Keratinocyte (primary cell): ENCODE measurements at regions not wholly inside any gene's neighbourhood (a gene's known extent, or its start where the extent isn't known, plus 50 kb on each side); places are given as distances from the start of the nearest gene placed in this dataset.

Experiments used
- DNase-seq: peaks from one replicate; pipeline ENCODE4 v3.0.0-alpha.2; 2011; ENCODE audit warnings: low read depth, missing footprints, low spot score
- FAIRE-seq: peaks from 2 replicates; lab custom pipeline; 2011; peaks lifted over from hg19 to GRCh38; lab: Jason Lieb, UNC
- H2AFZ ChIP-seq: 2 replicates; pipeline ENCODE4 v1.6.0; 2012; ENCODE audit warnings: low read length, control low read depth, inconsistent platforms; ENCODE audit not compliant: control insufficient read depth
- H3K27ac ChIP-seq: 2 replicates; pipeline ENCODE4 v1.5.1; 2011; ENCODE audit warnings: low read length; ENCODE audit not compliant: control insufficient read depth, insufficient read depth
- H3K27me3 ChIP-seq: 3 replicates; pipeline ENCODE4 v1.6.0; 2011; ENCODE audit warnings: low read length; ENCODE audit not compliant: control insufficient read depth, insufficient read depth; ENCODE audit errors: extremely low read depth
- H3K36me3 ChIP-seq, 2 experiments: 2 replicates in 1 of 2; 3 replicates in 1 of 2; pipeline ENCODE4 v1.5.1; 2011; ENCODE audit warnings: low read length in 2 of 2, mild to moderate bottlenecking in 1 of 2; ENCODE audit not compliant: control insufficient read depth in 2 of 2, insufficient read depth in 2 of 2; ENCODE audit errors: extremely low read depth in 1 of 2
- H3K4me1 ChIP-seq: 3 replicates; pipeline ENCODE4 v1.5.1; 2011; ENCODE audit warnings: low read length; ENCODE audit not compliant: control insufficient read depth, insufficient read depth; ENCODE audit errors: extremely low read depth
- H3K4me2 ChIP-seq: 3 replicates; pipeline ENCODE4 v1.6.0; 2011; ENCODE audit warnings: low read depth, low read length; ENCODE audit not compliant: control insufficient read depth, insufficient read depth; ENCODE audit errors: extremely low read depth
- H3K4me3 ChIP-seq, 3 experiments: fragments of 200-600 bp in 1 of 3; sonication (generic) in 1 of 3; 2 replicates in 2 of 3; 3 replicates in 1 of 3; pipeline ENCODE4 v1.5.1; 2011 to 2016; ENCODE audit warnings: low read length in 3 of 3, mild to moderate bottlenecking in 3 of 3, control low read depth in 2 of 3, inconsistent platforms in 1 of 3, low read depth in 1 of 3, mixed read lengths in 1 of 3, mixed run types in 1 of 3, moderate library complexity in 1 of 3; ENCODE audit not compliant: control insufficient read depth in 2 of 3, insufficient read depth in 2 of 3; ENCODE audit errors: extremely low read depth in 1 of 3
- H3K79me2 ChIP-seq: 2 replicates; pipeline ENCODE4 v1.6.0; 2012; ENCODE audit warnings: low read length; ENCODE audit not compliant: control insufficient read depth, insufficient read depth
- H3K9ac ChIP-seq: 3 replicates; pipeline ENCODE4 v1.6.0; 2011; ENCODE audit warnings: low read length; ENCODE audit not compliant: control insufficient read depth, insufficient read depth; ENCODE audit errors: extremely low read depth
- H3K9me1 ChIP-seq: 3 replicates; pipeline ENCODE4 v1.6.0; 2011; ENCODE audit warnings: low read length; ENCODE audit not compliant: control insufficient read depth, insufficient read depth; ENCODE audit errors: extremely low read depth
- H3K9me3 ChIP-seq: 2 replicates; pipeline ENCODE4 v1.5.1; 2012; ENCODE audit warnings: low read depth, low read length; ENCODE audit not compliant: control insufficient read depth
- H4K20me1 ChIP-seq: 3 replicates; pipeline ENCODE4 v1.6.0; 2011; ENCODE audit warnings: low read length; ENCODE audit not compliant: control insufficient read depth, insufficient read depth; ENCODE audit errors: extremely low read depth
- EZH2 ChIP-seq: IDR thresholded peaks from one replicate; pipeline ENCODE4 v1.6.1; 2012; ENCODE audit warnings: inconsistent platforms, mild to moderate bottlenecking, low read length, moderate library complexity
- dilution Hi-C: fragments of 300-500 bp; cut with MboI; formaldehyde crosslinking; loops from one replicate; pipeline ENCODE4 v1.7.0; 2020; ENCODE audit warnings: low sequenced_read_pairs; ENCODE audit not compliant: extremely low pct_ligation_motif_present
- TF ChIP-seq, protein P1 (sequence below), 3 experiments: IDR thresholded peaks in 1 of 3; conservative IDR thresholded peaks in 1 of 3; optimal IDR thresholded peaks in 1 of 3; 2 replicates in 2 of 3; 3 replicates in 1 of 3; pipeline versions ENCODE3 to v1.5.1; 2011; ENCODE audit warnings: low read length in 3 of 3, mild to moderate bottlenecking in 3 of 3, moderate library complexity in 2 of 3, control low read depth in 1 of 3, inconsistent platforms in 1 of 3; ENCODE audit not compliant: insufficient read depth in 2 of 3; ENCODE audit errors: extremely low read depth in 1 of 3

DNA sequence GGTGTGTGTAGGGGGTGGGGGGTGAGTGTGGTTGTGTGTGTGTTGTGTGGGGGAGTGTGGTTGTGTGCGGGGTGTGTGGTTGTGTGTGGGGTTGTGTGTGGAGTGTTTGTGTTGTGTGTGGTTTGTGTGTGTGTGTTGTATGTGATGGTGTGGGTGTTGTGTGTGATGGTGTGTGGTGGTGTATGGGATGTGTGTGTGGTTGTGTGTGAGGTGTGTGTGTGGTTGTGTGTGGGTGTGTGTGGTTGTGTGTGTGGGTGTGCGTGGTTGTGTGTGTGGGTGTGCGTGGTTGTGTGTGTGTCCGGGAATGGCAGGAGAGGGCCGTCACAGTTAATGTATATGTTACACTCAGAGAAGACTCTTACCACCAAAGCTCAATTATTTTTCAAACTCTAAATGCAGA, 79.8 kb downstream of the TBXT start:
- Histone ChIP-seq H3K4me3 (no peak overlapping the region), H3K9me3 (no peaks in the 10 kb centered on the region), H3K9ac (no peak overlapping the region), H4K20me1 (no peaks in the 10 kb centered on the region), H3K9me1 (no peaks in the 10 kb centered on the region), H3K4me1 (no peaks in the 10 kb centered on the region), H3K79me2 (no peaks in the 10 kb centered on the region), H3K4me2 (no peak overlapping the region), H3K27ac (no peak overlapping the region), H3K27me3 (no peaks in the 10 kb centered on the region), H3K36me3 (no peaks in the 10 kb centered on the region), H2AFZ (no peak overlapping the region)
- TF ChIP-seq, protein P1, sequence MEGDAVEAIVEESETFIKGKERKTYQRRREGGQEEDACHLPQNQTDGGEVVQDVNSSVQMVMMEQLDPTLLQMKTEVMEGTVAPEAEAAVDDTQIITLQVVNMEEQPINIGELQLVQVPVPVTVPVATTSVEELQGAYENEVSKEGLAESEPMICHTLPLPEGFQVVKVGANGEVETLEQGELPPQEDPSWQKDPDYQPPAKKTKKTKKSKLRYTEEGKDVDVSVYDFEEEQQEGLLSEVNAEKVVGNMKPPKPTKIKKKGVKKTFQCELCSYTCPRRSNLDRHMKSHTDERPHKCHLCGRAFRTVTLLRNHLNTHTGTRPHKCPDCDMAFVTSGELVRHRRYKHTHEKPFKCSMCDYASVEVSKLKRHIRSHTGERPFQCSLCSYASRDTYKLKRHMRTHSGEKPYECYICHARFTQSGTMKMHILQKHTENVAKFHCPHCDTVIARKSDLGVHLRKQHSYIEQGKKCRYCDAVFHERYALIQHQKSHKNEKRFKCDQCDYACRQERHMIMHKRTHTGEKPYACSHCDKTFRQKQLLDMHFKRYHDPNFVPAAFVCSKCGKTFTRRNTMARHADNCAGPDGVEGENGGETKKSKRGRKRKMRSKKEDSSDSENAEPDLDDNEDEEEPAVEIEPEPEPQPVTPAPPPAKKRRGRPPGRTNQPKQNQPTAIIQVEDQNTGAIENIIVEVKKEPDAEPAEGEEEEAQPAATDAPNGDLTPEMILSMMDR (optimal IDR thresholded peaks at IDR 0.05 in 1 of 3, IDR thresholded peaks at IDR 0.05 in 1 of 3, conservative IDR thresholded peaks at IDR 0.05 in 1 of 3; ENCODE audit: extremely low read depth in 1 of 3, insufficient read depth in 2 of 3, low read length in 3 of 3) = no peak
- no peak for TF ChIP-seq EZH2
- DNase-seq (no peak), FAIRE-seq (no peak)
- dilution Hi-C loops = no loop called here

DNA sequence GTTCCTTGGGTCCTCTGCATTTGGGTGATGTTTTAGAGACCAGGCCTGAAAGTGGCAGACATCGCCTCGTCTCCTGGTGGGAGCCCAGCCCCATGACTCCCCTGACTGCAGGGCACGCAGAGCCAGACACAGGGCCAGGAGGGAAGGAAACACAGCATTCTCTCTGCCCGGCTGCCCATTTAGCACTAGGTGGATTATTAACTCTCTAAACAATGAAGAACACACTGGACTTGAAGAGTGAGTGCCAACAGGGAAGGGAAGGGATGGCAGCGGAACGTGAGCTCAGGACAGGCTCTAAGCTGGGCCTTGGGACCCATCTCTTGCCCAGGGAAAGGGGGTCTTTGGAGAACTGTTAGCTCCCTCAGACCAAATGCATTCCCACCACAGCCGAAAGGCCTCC, 80.4 kb downstream of the TBXT start:
- no peak overlapping the region for H3K4me3 ChIP-seq
- dilution Hi-C loops = no loop called here
- no peak for FAIRE-seq
- no peaks in the 10 kb centered on the region for H3K79me2 ChIP-seq
- H2AFZ ChIP-seq = no peak overlapping the region
- no peak overlapping the region for H3K9ac ChIP-seq
- no peaks in the 10 kb centered on the region for H3K4me1 ChIP-seq
- DNase-seq = no peak
- no peak overlapping the region for H3K27ac ChIP-seq
- H3K4me2 ChIP-seq = no peak overlapping the region
- no peaks in the 10 kb centered on the region for H4K20me1 ChIP-seq
- H3K27me3 ChIP-seq = no peaks in the 10 kb centered on the region
- no peaks in the 10 kb centered on the region for H3K9me1 ChIP-seq
- no peak for TF ChIP-seq EZH2
- TF ChIP-seq, protein P1 (optimal IDR thresholded peaks at IDR 0.05 in 1 of 3, IDR thresholded peaks at IDR 0.05 in 1 of 3, conservative IDR thresholded peaks at IDR 0.05 in 1 of 3; ENCODE audit: extremely low read depth in 1 of 3, insufficient read depth in 2 of 3, low read length in 3 of 3) = no peak
- no peaks in the 10 kb centered on the region for H3K9me3 ChIP-seq
- H3K36me3 ChIP-seq = no peaks in the 10 kb centered on the region
